HepG2 (cell line): ENCODE measurements at regions not wholly inside any gene's neighbourhood (a gene's known extent, or its start where the extent isn't known, plus 50 kb on each side); places are given as distances from the start of the nearest gene placed in this dataset.

ENCODE experiments used
- ATAC-seq: fragments of 200-7000 bp; cut with Tn5 transposase; 3 replicates; pipeline ENCODE4 v1.9.1; 2020; ENCODE audit warnings: mild to moderate bottlenecking, moderate library complexity
- BruUV-seq: library from RNA; stranded (reverse); fragments of 400-500 nt; replicated peaks from 2 replicates; lab custom pipeline; 2021; lab: Mats Ljungman, UMichigan
- CTCF ChIA-PET: fragments of 300-600 bp; formaldehyde crosslinking; extraction: SDS; loops from one replicate; lab custom pipeline; 2021; ENCODE audit warnings: low total read pairs, inconsistent platforms, low intra/inter-chr PET ratio; lab: Yijun Ruan, JAX
- POLR2A ChIA-PET: fragments of 350-600 bp; sonication (Branson Sonifier 250); formaldehyde crosslinking; loops from one replicate; lab custom pipeline; 2020; ENCODE audit warnings: antibody characterized with exemption, inconsistent platforms; lab: Yijun Ruan, JAX
- DNase-seq: peaks from one replicate; pipeline ENCODE4 v3.0.0-alpha.2; 2015; ENCODE audit warnings: low spot score
- FAIRE-seq: peaks from 3 replicates; lab custom pipeline; 2011; peaks lifted over from hg19 to GRCh38; lab: Jason Lieb, UNC
- H2AFZ ChIP-seq: one replicate; pipeline ENCODE4 v1.6.1; 2011; ENCODE audit warnings: low read length, inconsistent platforms
- H3K27ac ChIP-seq: fragments of 300-600 bp; 3 replicates; pipeline ENCODE4 v1.8.0; 2011; ENCODE audit warnings: mixed run types, mild to moderate bottlenecking, mixed read lengths, low read length, inconsistent platforms; ENCODE audit not compliant: insufficient read depth; ENCODE audit errors: extremely low read length
- H3K27me3 ChIP-seq, 2 experiments: fragments of 200-600 bp in 1 of 2; 2 replicates in 1 of 2; 3 replicates in 1 of 2; pipeline versions ENCODE4 v1.6.0 to v1.8.0; 2011; ENCODE audit warnings: low read length in 2 of 2, mild to moderate bottlenecking in 2 of 2, moderate library complexity in 2 of 2, inconsistent platforms in 1 of 2; ENCODE audit not compliant: insufficient read depth in 2 of 2, control insufficient read depth in 1 of 2
- H3K36me3 ChIP-seq, 2 experiments: fragments of 200-600 bp in 1 of 2; replicated peaks in 1 of 2; 2 replicates in 1 of 2; 3 replicates in 1 of 2; pipeline versions ENCODE4 v1.5.1 to v1.8.0; 2011; ENCODE audit warnings: low read length in 2 of 2, inconsistent platforms in 1 of 2; ENCODE audit not compliant: insufficient read depth in 2 of 2, control insufficient read depth in 1 of 2
- H3K4me1 ChIP-seq: 2 replicates; pipeline ENCODE4 v1.5.1; 2012; ENCODE audit warnings: low read length, inconsistent platforms; ENCODE audit not compliant: insufficient read depth
- H3K4me2 ChIP-seq: 2 replicates; pipeline ENCODE4 v1.6.0; 2011; ENCODE audit warnings: low read depth, low read length, inconsistent platforms
- H3K4me3 ChIP-seq, 3 experiments: fragments of 200-600 bp in 1 of 3; sonication (generic), shearing (Covaris generic) in 1 of 3; replicated peaks in 1 of 3; 2 replicates each; pipeline ENCODE4 v1.5.1; 2011 to 2016; ENCODE audit warnings: low read length in 3 of 3, inconsistent platforms in 2 of 3, low read depth in 2 of 3, mild to moderate bottlenecking in 2 of 3, control low read depth in 1 of 3, mixed read lengths in 1 of 3; ENCODE audit not compliant: insufficient read depth in 1 of 3
- H3K79me2 ChIP-seq: one replicate; pipeline ENCODE4 v1.6.1; 2011; ENCODE audit warnings: low read length, inconsistent platforms; ENCODE audit not compliant: insufficient read depth
- H3K9ac ChIP-seq: 2 replicates; pipeline ENCODE4 v1.6.0; 2011; ENCODE audit warnings: mild to moderate bottlenecking, low read depth, low read length, inconsistent platforms; ENCODE audit not compliant: insufficient read depth
- H3K9me3 ChIP-seq: 2 replicates; pipeline ENCODE4 v1.5.1; 2012; ENCODE audit warnings: mild to moderate bottlenecking, low read length
- H4K20me1 ChIP-seq: 2 replicates; pipeline ENCODE4 v1.6.0; 2011; ENCODE audit warnings: inconsistent platforms, mild to moderate bottlenecking, low read length, moderate library complexity; ENCODE audit not compliant: insufficient read depth
- HDAC1 ChIP-seq: sonication (generic); formaldehyde crosslinking; IDR thresholded peaks from 2 replicates; pipeline ENCODE4 v1.5.1; 2020; ENCODE audit warnings: mild to moderate bottlenecking, missing genetic modification reagents
- KLF15 ChIP-seq: sonication (generic); formaldehyde crosslinking; IDR thresholded peaks from 2 replicates; pipeline ENCODE4 v1.8.1; 2023; ENCODE audit warnings: borderline replicate concordance, mild to moderate bottlenecking, inconsistent platforms, missing genetic modification reagents, mixed read lengths
- NFRKB ChIP-seq: fragments of 450-650 bp; IDR thresholded peaks from 2 replicates; pipeline ENCODE4 v1.6.1; 2017
- PHB2 ChIP-seq: fragments of 450-650 bp; IDR thresholded peaks from 2 replicates; pipeline ENCODE4 v1.6.1; 2018; ENCODE audit not compliant: partially characterized antibody
- SP1 ChIP-seq, 2 experiments: fragments of 450-650 bp in 1 of 2; sonication (generic) in 1 of 2; formaldehyde crosslinking in 1 of 2; IDR thresholded peaks; 2 replicates each; pipeline versions ENCODE4 v1.4.0 to v1.6.1; 2016 to 2020; ENCODE audit warnings: missing genetic modification reagents in 1 of 2
- ZNF333 ChIP-seq: sonication (generic); formaldehyde crosslinking; IDR thresholded peaks from 2 replicates; pipeline ENCODE4 v1.4.0; 2020; ENCODE audit warnings: mild to moderate bottlenecking, missing genetic modification reagents, borderline replicate concordance
- ZNF354B ChIP-seq: sonication (generic); formaldehyde crosslinking; IDR thresholded peaks from 2 replicates; pipeline ENCODE4 v1.8.0; 2022; ENCODE audit warnings: mild to moderate bottlenecking, missing genetic modification reagents
- WGBS: methylation state at CpG from one replicate; pipeline ENCODE4 v1.1.6; 2017; ENCODE audit warnings: low lambda C conversion rate; 5-methylcytosine and 5-hydroxymethylcytosine counted together
- in situ Hi-C: cut with HindIII; loops from 2 replicates; pipeline ENCODE4 v1.10.0; 2017; ENCODE audit warnings: low pct_unique_long_range_greater_than_20kb; ENCODE audit not compliant: extremely low pct_ligation_motif_present
- intact Hi-C: fragments of 100-400 bp; cut with micrococcal nuclease; formaldehyde crosslinking; loops from one replicate; pipeline ENCODE4 v1.10.0; 2022; ENCODE audit not compliant: unreplicated experiment
- TF ChIP-seq, protein P1 (sequence below): sonication (generic); formaldehyde crosslinking; IDR thresholded peaks from 2 replicates; pipeline ENCODE4 v1.4.0; 2020; ENCODE audit warnings: mild to moderate bottlenecking, missing genetic modification reagents
- TF ChIP-seq, protein P2 (sequence below): IDR thresholded peaks from 2 replicates; pipeline ENCODE4 v1.6.1; 2016; ENCODE audit warnings: low read depth, borderline replicate concordance
- TF ChIP-seq, protein P3 (sequence below): sonication (generic); formaldehyde crosslinking; IDR thresholded peaks from 2 replicates; pipeline ENCODE4 v1.4.0; 2020; ENCODE audit warnings: missing genetic modification reagents

DNA sequence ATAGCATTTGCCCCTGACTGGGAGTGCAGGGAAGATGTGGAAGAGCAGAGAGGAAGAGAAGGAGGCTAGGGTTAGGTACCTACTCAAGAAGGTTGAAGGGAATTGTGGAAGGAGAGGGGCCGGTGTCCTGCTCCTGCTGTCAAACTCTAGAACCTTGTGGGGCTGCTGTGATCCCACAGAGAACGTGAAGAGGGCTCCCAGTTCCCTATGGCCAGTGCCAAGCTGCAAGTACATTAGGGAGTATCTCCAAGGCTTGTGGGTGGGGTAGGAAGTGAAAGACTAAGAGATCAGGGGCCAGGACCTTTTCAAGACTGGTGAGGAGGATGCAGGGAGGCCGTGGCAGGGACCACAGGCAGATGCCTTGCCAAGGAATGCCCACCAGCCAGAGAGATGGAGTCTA lies 263.4 kb downstream of the CDH26 start (continued):
- TF ChIP-seq, protein P1, sequence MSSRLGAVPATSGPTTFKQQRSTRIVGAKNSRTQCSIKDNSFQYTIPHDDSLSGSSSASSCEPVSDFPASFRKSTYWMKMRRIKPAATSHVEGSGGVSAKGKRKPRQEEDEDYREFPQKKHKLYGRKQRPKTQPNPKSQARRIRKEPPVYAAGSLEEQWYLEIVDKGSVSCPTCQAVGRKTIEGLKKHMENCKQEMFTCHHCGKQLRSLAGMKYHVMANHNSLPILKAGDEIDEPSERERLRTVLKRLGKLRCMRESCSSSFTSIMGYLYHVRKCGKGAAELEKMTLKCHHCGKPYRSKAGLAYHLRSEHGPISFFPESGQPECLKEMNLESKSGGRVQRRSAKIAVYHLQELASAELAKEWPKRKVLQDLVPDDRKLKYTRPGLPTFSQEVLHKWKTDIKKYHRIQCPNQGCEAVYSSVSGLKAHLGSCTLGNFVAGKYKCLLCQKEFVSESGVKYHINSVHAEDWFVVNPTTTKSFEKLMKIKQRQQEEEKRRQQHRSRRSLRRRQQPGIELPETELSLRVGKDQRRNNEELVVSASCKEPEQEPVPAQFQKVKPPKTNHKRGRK (CRISPR knock-in tag): no peak

DNA sequence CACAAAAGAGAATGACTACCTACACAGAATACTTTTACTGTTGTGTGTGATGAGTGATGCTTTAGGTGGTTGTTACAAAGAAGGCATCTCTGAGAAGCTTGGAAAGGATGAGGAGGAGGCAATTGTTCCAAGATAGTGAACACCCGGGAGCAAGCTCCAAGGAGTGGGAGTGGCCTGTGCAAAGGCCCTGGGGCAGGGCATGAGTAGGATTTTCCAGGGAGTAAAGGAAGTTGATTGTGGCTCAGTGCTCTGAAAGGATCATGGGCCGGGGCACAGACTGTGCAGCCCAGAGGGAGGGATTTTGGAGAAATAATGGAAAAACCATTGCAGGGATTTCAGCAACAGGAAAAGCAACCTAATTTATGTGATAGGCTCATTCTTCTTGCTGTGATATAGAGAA lies 264.3 kb downstream of the CDH26 start:
- no TSS peak for BruUV-seq
- Histone ChIP-seq H3K27ac (no peak overlapping the region), H3K4me3 (no peak overlapping the region), H3K9me3 (no peaks in the 10 kb centered on the region), H3K36me3 (no peaks in the 10 kb centered on the region), H2AFZ (no peak overlapping the region), H3K4me1 (no peaks in the 10 kb centered on the region), H4K20me1 (no peaks in the 10 kb centered on the region), H3K4me2 (no peak overlapping the region), H3K79me2 (no peaks in the 10 kb centered on the region), H3K9ac (no peak overlapping the region), H3K27me3 (peaks cover 0 to 3% of the 10 kb centered on the region in 2 experiments; a peak in 1 of 5 replicates)
- in situ Hi-C loops: no loop called here
- TF ChIP-seq NFRKB (no peak), KLF15 (CRISPR knock-in tag) (no peak), ZNF354B (no peak)
- TF ChIP-seq, protein P2, sequence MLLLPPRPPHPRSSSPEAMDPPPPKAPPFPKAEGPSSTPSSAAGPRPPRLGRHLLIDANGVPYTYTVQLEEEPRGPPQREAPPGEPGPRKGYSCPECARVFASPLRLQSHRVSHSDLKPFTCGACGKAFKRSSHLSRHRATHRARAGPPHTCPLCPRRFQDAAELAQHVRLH (CRISPR knock-in tag): no peak
- DNase-seq: no peak
- intact Hi-C loops: no loop called here
- WGBS: 0% methylated on average over 2 of the region's 2 CpGs
- CTCF ChIA-PET: no interaction called here
- no peak for FAIRE-seq
- POLR2A ChIA-PET: no interaction called here
- ATAC-seq: no peak

DNA sequence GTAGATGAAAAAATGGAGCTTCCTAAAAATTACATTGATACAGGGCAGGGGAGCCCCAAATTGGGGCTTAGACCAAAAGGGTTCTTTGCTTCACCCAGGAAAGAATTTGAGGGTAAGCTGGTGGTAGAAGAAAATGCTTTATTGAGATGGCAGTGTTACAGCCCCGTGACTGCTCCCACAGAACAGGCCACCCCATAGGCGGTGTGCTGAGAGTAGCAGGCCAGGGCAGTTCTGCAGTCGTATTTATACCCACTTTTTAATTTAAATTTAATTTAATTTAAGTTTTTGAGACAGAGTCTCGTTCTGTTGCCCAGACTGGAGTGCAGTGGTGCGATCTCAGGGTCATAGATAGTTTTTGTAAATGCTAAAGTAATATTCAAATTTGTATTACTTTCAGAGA lies 265.0 kb downstream of the CDH26 start:
- Histone ChIP-seq H3K27me3 (peaks cover 0 to 3% of the 10 kb centered on the region in 2 experiments; a peak in 1 of 5 replicates), H3K9ac (no peak overlapping the region), H3K79me2 (no peaks in the 10 kb centered on the region), H4K20me1 (no peaks in the 10 kb centered on the region), H2AFZ (no peak overlapping the region), H3K4me2 (no peak overlapping the region), H3K4me3 (no peak overlapping the region), H3K4me1 (no peaks in the 10 kb centered on the region), H3K36me3 (no peaks in the 10 kb centered on the region), H3K9me3 (no peaks in the 10 kb centered on the region), H3K27ac (no peak overlapping the region)
- FAIRE-seq (no peak), ATAC-seq (no peak), DNase-seq (no peak)
- in situ Hi-C loops: no loop called here
- BruUV-seq: no TSS peak
- ChIA-PET POLR2A (no interaction called here), CTCF (no interaction called here)
- 10% methylated on average over 5 of the region's 5 CpGs for WGBS
- intact Hi-C loops: no loop called here
- TF ChIP-seq PHB2 (no peak), SP1 (IDR thresholded peaks at IDR 0.05) (no peak), SP1 (CRISPR knock-in tag; IDR thresholded peaks at IDR 0.05) (no peak), ZNF333 (CRISPR knock-in tag) (no peak), HDAC1 (CRISPR knock-in tag) (no peak)
- TF ChIP-seq, protein P3, sequence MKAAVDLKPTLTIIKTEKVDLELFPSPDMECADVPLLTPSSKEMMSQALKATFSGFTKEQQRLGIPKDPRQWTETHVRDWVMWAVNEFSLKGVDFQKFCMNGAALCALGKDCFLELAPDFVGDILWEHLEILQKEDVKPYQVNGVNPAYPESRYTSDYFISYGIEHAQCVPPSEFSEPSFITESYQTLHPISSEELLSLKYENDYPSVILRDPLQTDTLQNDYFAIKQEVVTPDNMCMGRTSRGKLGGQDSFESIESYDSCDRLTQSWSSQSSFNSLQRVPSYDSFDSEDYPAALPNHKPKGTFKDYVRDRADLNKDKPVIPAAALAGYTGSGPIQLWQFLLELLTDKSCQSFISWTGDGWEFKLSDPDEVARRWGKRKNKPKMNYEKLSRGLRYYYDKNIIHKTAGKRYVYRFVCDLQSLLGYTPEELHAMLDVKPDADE (CRISPR knock-in tag): no peak
